GM23248 (cell line): ENCODE measurements at regions not wholly inside any gene's neighbourhood (a gene's known extent, or its start where the extent isn't known, plus 50 kb on each side); places are given as distances from the start of the nearest gene placed in this dataset.

Experiments
- DNase-seq: peaks from one replicate; pipeline ENCODE4 v3.0.0-alpha.2; 2015
- H2AFZ ChIP-seq: fragments of 200-600 bp; sonication (generic); 2 replicates; pipeline ENCODE4 v1.6.1; 2016; ENCODE audit warnings: antibody characterized with exemption
- H3F3A ChIP-seq: fragments of 200-600 bp; sonication (generic); 2 replicates; pipeline ENCODE4 v1.6.1; 2016; ENCODE audit warnings: mild to moderate bottlenecking, antibody characterized with exemption, mixed run types; ENCODE audit not compliant: insufficient read depth
- H3K27ac ChIP-seq: fragments of 200-600 bp; sonication (generic); 2 replicates; pipeline ENCODE4 v1.5.1; 2016; ENCODE audit warnings: mild to moderate bottlenecking
- H3K27me3 ChIP-seq: fragments of 200-600 bp; sonication (generic); replicated peaks from 2 replicates; pipeline ENCODE4 v1.6.1; 2016; ENCODE audit warnings: mild to moderate bottlenecking; ENCODE audit not compliant: insufficient read depth
- H3K36me3 ChIP-seq: fragments of 200-600 bp; sonication (generic); 2 replicates; pipeline ENCODE4 v1.6.1; 2016; ENCODE audit warnings: low read depth, mild to moderate bottlenecking
- H3K4me1 ChIP-seq: fragments of 200-600 bp; sonication (generic); 2 replicates; pipeline ENCODE4 v1.6.1; 2016; ENCODE audit warnings: mild to moderate bottlenecking; ENCODE audit not compliant: insufficient read depth
- H3K4me2 ChIP-seq: fragments of 200-600 bp; sonication (generic); one replicate; pipeline ENCODE4 v1.6.1; 2016; ENCODE audit warnings: mild to moderate bottlenecking; ENCODE audit not compliant: unreplicated experiment
- H3K4me3 ChIP-seq: fragments of 200-600 bp; sonication (generic); 2 replicates; pipeline ENCODE4 v1.5.1; 2016; ENCODE audit warnings: mild to moderate bottlenecking
- H3K79me2 ChIP-seq: fragments of 200-600 bp; sonication (generic); 2 replicates; pipeline ENCODE4 v1.6.1; 2016; ENCODE audit warnings: mild to moderate bottlenecking; ENCODE audit not compliant: insufficient read depth
- H3K9ac ChIP-seq: fragments of 200-600 bp; sonication (generic); 2 replicates; pipeline ENCODE4 v1.6.1; 2016; ENCODE audit warnings: mild to moderate bottlenecking
- H3K9me2 ChIP-seq: fragments of 200-600 bp; sonication (generic); 2 replicates; pipeline ENCODE4 v1.6.1; 2016; ENCODE audit warnings: mixed run types, mild to moderate bottlenecking, moderate library complexity; ENCODE audit not compliant: insufficient read depth
- H3K9me3 ChIP-seq: fragments of 200-600 bp; sonication (generic); one replicate; pipeline ENCODE4 v1.6.1; 2017; ENCODE audit warnings: low read depth
- H4K20me1 ChIP-seq: fragments of 200-600 bp; sonication (generic); 2 replicates; pipeline ENCODE4 v1.6.0; 2016; ENCODE audit not compliant: insufficient read depth
- EZH2 ChIP-seq: fragments of 200-600 bp; sonication (generic); IDR thresholded peaks from 2 replicates; pipeline ENCODE4 v1.6.1; 2018; ENCODE audit warnings: antibody characterized with exemption, mild to moderate bottlenecking; ENCODE audit not compliant: insufficient read depth, poor library complexity, severe bottlenecking
- EZH2phosphoT487 ChIP-seq: fragments of 200-600 bp; sonication (generic); IDR thresholded peaks from 2 replicates; pipeline ENCODE4 v1.6.1; 2018; ENCODE audit warnings: antibody characterized with exemption, moderate library complexity, mild to moderate bottlenecking, low read depth; ENCODE audit not compliant: insufficient read depth
- WGBS, 2 experiments: methylation state at CpG; one replicate each; pipeline ENCODE4 v1.1.6; 2015 to 2017; ENCODE audit warnings: low lambda C conversion rate in 2 of 2, low coverage in 1 of 2; ENCODE audit errors: missing lambda C conversion rate in 2 of 2; 5-methylcytosine and 5-hydroxymethylcytosine counted together
- in situ Hi-C: fragments of 300-500 bp; cut with MboI; formaldehyde crosslinking; loops from 2 replicates; pipeline ENCODE4 v1.15.0; 2020

GRCh38 chrX:67939270-67939669, 395.4 kb downstream of the AR start:
- Histone ChIP-seq H3K9me2 (no peaks in the 10 kb centered on the region), H3K27me3 (no peaks in the 10 kb centered on the region), H3K79me2 (no peaks in the 10 kb centered on the region), H3K4me2 (no peak overlapping the region), H4K20me1 (no peaks in the 10 kb centered on the region), H3K4me1 (no peaks in the 10 kb centered on the region), H3K36me3 (no peaks in the 10 kb centered on the region), H3K27ac (no peak overlapping the region), H3K4me3 (no peak overlapping the region), H2AFZ (no peak overlapping the region), H3K9me3 (no peaks in the 10 kb centered on the region), H3K9ac (no peak overlapping the region), H3F3A (no peaks in the 10 kb centered on the region)
- DNase-seq = no peak
- TF ChIP-seq EZH2phosphoT487 (no peak), EZH2 (no peak)
- in situ Hi-C loops = no loop called here

- H3K9me2 ChIP-seq = no peaks in the 10 kb centered on the region
- no peaks in the 10 kb centered on the region for H3K4me1 ChIP-seq
- H3K4me3 ChIP-seq = no peak overlapping the region
- no peaks in the 10 kb centered on the region for H3K27me3 ChIP-seq
- H3F3A ChIP-seq = no peaks in the 10 kb centered on the region
- no peak overlapping the region for H3K27ac ChIP-seq
- no peak overlapping the region for H2AFZ ChIP-seq
- H3K9me3 ChIP-seq = no peaks in the 10 kb centered on the region
- no peak for DNase-seq
- H3K79me2 ChIP-seq = no peaks in the 10 kb centered on the region
- H3K36me3 ChIP-seq = no peaks in the 10 kb centered on the region
- TF ChIP-seq EZH2 (no peak), EZH2phosphoT487 (no peak)
- H3K4me2 ChIP-seq = no peak overlapping the region
- WGBS, 2 experiments = 0 to 8% methylated on average over 4 of the region's 4 CpGs
- H3K9ac ChIP-seq = no peak overlapping the region
- in situ Hi-C loops = no loop called here
- H4K20me1 ChIP-seq = no peaks in the 10 kb centered on the region
Measured at GRCh38 chrX:67949270-67949669, 405.4 kb downstream of the AR start.

- in situ Hi-C loops = no loop called here
- DNase-seq = no peak
- H3K9me3 ChIP-seq = no peaks in the 10 kb centered on the region
- no peaks in the 10 kb centered on the region for H3K4me1 ChIP-seq
- TF ChIP-seq EZH2 = no peak
- TF ChIP-seq EZH2phosphoT487 = no peak
- H3K36me3 ChIP-seq = no peaks in the 10 kb centered on the region
- H2AFZ ChIP-seq = no peak overlapping the region
- H3K79me2 ChIP-seq = no peaks in the 10 kb centered on the region
- H3K27ac ChIP-seq = no peak overlapping the region
- H3K27me3 ChIP-seq = no peaks in the 10 kb centered on the region
- no peak overlapping the region for H3K4me3 ChIP-seq
- no peaks in the 10 kb centered on the region for H4K20me1 ChIP-seq
- H3K9me2 ChIP-seq = no peaks in the 10 kb centered on the region
- H3K4me2 ChIP-seq = no peak overlapping the region
- 0 to 15% methylated on average over 2 of the region's 2 CpGs for WGBS, 2 experiments
- no peaks in the 10 kb centered on the region for H3F3A ChIP-seq
- no peak overlapping the region for H3K9ac ChIP-seq
Measured at GRCh38 chrX:67953658-67954057, 409.8 kb downstream of the AR start.

- no peaks in the 10 kb centered on the region for H4K20me1 ChIP-seq
- H3K4me3 ChIP-seq = no peak overlapping the region
- no peaks in the 10 kb centered on the region for H3K4me1 ChIP-seq
- H3K79me2 ChIP-seq = no peaks in the 10 kb centered on the region
- H3K9me2 ChIP-seq = no peaks in the 10 kb centered on the region
- H3K27me3 ChIP-seq = no peaks in the 10 kb centered on the region
- H3K9ac ChIP-seq = no peak overlapping the region
- H3K4me2 ChIP-seq = no peak overlapping the region
- no peaks in the 10 kb centered on the region for H3K9me3 ChIP-seq
- no peak for DNase-seq
- H3F3A ChIP-seq = no peaks in the 10 kb centered on the region
- no peak overlapping the region for H2AFZ ChIP-seq
- 42 to 58% methylated on average over 3 of the region's 3 CpGs for WGBS, 2 experiments
- in situ Hi-C loops = no loop called here
- TF ChIP-seq EZH2phosphoT487 (no peak), EZH2 (no peak)
- no peak overlapping the region for H3K27ac ChIP-seq
- H3K36me3 ChIP-seq = no peaks in the 10 kb centered on the region
Measured at GRCh38 chrX:67961516-67961915, 417.7 kb downstream of the AR start.
